HG03196 (cell line): ENCODE measurements at regions not wholly inside any gene's neighbourhood (a gene's known extent, or its start where the extent isn't known, plus 50 kb on each side); places are given as distances from the start of the nearest gene placed in this dataset.

Experiments
- ATAC-seq: cut with Tn5 transposase; IDR thresholded peaks from one replicate; pipeline ENCODE4 v1.9.1; 2021; ENCODE audit not compliant: unreplicated experiment

DNA sequence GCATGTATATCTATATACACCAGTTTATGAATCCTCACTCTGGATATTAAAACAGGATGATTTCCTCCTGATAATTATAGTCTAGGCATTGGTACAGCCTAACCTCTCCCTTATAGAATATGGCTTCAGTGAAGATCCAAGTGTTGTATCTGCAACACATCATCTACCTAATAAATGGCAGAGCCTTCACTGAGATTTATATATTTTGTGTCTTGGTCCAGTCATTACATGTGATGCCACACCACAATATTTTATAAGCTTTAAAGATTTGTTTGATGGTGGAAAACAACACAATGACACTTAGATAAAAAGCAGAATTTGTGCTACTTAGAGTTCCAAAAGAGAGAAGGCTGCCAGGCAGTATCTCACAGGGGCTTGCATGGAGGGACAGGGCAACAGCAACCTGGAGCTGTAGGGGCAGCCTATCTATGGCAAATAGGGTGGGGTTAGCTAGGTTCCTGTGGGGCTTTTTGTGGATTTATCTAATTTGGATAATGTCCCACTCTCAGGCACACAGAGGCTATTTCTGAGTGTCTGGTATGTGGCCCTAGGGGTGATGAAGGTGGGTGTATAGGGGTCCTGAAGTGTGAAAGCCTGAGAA, 1736.7 kb upstream of the PRR20A start:
- ATAC-seq: no peak

DNA sequence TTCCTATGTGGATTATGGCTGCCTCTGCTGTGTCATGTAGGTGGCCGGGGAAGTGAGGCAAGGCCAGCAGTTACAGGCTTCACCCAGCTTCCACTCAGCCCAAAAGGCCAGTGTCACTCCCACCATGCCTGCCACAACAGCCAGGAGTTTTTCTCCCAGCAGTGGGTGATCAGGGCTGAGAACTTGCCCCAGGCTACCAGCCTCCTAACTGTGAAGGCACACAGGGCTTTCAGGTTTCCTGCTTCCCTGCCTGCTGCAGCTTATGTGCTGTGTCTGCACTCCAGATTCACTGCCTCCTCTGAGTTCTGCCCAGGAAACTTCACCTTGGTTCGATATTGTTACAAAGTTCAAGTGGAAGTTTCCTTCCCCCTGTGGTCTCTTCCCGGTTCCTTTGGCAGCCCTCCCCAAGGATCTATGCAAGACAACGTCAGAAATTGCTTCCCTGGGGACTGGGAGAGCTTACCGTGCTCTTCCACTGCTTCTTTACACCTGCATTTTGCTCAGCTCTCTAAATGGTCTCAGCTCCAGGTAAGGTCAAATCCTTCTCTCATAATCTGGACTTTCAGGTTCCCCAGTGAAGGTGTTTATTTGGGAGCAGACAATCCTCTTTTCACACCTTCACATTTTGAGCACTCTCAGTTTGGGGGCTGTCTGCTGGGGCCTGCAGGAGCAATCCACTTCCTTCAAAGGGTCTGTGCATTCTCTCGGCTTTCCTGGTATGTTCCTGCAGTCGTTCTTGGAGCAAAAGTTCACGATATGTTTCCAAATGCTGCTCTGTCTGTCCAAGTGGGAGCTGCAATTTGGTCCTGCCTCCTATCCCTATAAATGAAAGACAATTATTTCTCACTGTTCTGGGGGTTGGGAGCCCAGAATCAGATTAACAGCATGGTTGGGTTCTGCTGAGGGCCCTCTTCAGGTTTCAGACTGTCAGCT, 1730.1 kb upstream of the PRR20A start:
- no peak for ATAC-seq

DNA sequence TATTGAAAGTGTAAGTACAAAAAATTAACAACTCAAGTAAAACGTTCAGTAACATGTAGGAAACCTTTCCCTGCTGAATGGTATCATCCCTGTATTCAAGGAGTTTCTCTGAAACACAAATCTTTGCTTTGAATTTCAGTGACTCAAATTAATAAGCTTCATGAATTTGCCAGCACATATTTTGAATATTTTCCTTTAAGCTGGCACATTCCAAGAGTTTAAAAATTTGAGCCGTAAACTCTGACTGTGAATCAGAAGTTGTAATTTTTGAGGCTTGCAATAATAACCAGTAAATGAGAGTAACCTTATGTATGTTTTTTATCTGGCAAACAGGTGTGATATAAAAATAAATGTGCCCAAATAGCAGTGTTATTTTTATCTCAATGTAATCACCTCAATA, 1722.6 kb upstream of the PRR20A start:
- no peak for ATAC-seq

DNA sequence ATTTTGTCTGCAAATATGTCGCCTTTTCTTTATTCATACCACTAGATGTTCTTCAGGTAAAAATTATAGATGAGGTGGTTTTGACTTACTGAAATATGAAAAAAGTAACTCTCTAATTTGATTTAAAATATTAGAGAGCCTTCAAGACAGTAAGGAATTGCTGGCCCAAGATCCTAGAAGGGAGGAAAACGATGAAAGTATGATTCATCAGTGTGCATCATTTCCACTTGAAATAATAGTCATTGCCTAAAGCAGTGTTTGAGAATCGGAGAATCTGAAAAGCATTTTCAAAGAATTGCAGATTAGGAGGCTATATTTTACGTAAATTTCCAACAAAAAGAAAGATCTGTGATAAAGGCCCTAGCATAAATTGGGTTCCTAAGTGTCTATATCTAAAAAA, 1707.9 kb upstream of the PRR20A start:
- no peak for ATAC-seq

DNA sequence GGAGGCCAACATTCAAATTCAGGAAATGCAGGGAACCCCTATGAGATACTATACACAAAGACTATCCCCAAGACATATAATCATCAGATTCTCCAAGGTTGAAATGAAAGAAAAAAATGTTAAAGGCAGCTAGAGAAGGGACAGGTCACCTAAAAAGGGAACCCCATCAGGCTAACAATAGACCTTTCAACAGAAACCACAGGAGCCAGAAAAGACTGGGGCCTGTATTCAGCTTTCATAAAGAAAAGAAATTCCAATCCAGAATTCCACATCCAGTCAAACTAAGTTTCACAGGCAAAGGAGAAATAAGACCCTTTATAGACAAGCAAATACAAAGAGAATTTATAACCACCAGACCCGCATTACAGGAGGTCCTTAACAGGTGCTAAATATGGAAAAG, 1703.6 kb upstream of the PRR20A start:
- no peak for ATAC-seq

DNA sequence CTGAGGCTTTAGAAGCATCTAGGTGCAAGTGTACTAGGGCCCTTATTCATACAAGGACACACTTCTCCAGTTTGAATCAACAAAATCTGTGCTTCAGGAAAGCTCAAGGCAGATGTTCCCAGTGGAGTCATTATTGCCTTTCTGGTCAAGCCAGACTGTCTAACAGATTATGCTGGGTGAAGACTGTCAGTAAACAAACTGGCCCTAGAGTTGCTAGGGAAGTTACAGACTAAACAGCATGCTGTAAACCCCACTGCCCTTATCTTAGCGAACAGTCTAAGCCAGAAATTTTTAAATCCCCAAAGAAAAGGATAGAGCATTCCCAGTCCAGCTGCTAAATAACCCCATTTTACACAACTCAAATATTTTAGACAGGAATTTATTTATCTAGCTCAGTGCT, 1701.3 kb upstream of the PRR20A start:
- ATAC-seq: no peak

DNA sequence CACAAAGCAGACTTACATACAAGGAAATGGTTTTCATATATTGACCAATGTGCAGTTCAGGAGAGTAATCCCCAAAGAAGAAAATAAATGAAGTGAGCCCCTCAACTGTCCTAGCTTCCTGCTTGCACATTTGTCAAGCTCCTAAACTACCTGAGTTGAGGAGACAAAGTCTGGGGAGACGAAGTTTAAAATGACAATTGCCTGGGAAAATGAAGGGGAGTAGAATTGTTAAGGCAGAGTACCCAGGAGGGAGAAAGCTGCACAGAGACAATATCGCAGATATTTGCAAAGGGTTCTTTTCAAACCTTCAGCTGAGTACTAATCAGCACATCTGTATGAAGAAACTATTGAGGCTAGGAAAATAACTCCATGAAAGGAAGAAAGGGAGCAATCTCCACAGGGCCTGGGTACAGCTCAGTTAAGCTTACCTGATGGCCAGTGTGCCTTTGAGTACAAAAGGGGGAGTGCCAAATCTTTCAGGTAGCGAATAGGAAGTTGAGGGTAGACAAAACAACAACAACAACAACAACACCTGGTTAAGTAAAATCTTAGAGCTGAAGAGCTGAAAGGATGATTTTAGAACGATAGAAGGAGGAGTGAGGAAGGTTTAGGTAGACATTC, 1700.1 kb upstream of the PRR20A start:
- no peak for ATAC-seq

DNA sequence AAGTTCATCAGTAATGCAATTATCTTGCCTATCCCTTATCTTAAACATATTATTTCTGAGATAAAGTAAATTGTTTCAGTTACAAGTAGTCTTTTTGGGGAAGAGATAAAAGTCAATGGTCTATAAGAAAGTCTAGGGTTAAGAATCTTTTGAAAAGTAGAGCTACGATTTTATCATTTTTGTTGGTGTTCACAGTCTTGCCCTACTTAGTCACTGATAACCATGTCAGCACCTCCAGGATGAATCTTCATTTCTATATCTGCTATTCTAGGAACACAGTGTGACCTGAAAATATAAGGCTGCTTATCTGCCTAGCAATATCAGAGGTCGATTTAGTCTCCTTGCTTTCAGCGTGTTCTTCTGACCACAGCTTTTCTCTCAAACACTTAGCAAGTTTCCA, 1676.5 kb upstream of the PRR20A start:
- no peak for ATAC-seq

DNA sequence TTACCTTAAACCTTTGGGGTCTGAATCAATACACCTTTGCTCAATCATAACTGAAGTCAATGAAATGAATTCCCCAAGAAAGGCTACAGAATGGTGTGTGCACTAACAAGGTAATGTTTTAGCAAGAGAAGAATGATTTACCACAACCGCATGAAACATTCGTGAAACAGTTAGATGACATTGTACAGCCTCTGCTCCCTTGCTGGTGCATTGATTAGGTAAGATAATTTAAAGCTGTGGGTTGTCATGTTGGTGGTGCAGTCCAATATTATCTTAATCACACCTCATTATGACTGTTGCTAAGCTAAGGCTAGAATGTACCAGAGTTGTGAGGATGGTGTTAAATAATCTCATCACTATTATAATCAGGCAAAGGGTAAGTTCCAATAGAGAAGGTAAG, 1673.2 kb upstream of the PRR20A start:
- ATAC-seq: no peak

DNA sequence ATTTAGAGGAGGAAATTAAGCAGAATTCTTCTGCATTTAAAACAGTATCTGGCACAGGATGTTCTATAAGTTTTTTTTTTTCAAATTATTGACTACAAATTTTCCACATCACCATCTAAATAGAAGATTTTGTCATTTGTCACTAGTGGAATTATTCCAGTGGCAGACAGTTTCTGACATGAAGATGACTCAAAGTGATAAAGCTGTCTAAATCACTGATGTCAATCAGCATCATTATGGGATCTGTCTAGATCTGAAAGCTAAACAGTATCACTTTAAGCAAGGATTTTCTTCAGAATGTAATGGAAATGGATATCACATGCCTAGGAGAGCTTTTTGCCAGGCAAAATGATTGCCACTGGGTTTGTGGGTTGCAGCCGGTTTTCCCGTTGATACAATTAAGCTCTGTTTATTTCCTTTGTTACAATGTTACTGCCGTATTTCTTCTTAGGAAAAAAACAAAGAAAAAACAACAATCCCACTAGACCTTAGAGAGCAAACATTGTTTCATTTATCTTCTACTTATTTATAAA, 1657.0 kb upstream of the PRR20A start:
- ATAC-seq: no peak

DNA sequence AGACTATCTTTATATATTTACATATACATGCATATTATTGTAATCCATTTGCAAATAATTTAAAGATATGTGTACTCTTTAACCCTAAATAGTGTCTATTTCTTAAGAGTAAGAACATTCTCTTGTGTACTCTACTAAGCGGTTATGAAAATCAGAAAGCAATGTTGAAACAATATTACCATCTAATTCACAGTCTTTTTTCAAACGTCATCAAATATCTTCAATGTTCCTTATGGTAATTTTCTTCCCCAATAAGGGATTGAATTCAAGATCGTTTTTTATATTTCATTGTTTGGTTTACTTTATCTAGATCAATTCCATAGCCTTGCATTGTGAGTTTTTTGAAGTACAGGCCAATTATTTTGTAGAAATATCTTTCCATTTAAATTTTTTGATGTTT, 1647.4 kb upstream of the PRR20A start:
- no peak for ATAC-seq

DNA sequence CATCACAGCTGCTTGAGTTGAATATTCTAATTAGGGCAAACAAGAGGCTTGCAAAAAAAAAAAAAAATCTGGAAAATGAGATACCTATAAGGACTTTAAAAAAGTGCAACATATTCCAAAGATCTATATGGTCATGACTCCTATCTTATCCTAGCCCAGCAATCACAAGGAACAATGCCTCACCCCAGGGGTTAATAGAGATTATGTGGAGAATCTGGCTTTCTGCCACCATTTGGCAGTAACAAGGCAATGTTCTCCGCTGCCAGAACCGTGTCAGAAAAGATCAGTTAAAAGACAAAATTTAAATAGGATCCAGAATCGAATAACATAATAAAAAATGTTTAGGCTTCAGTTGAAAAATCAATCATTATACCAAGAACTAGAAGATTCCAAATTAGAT, 1643.2 kb upstream of the PRR20A start:
- no peak for ATAC-seq

DNA sequence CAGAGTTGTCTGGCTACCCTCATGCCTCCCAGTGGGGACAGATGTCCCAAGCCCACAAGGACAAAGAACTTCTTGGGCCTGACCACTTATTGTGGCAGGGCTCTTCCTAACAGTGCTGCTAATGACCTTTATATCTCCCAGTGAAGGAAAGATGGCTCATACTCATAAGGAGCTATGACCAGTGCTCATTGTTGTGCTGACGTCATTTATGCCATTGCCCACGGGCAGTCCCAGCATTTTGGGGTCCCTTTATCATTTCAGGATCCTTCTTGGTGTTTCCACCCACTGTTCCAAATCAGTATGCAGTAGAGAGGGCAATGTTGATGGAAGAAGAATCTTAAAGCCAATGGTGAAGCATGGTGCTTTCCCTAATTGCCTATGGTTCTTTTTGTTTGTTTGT, 1640.0 kb upstream of the PRR20A start:
- ATAC-seq: no peak

DNA sequence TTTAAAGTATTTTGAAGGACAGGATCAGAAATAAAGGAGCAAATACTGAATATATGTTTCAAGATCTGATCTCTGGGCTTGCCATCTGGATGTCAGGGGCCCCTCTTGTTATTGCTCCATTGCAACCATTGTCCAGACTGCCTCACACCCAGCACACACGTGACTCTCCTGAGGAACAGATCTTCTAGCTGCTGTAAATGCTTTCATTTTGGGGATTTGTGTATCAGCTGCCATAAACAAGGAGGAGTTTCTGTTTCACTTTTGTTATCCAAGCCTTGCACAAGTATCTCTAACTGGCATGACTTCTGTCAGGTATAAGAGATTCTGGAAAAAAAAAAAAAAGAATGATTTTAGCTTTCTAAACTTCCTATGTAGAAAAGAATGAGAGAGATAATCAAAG, 1624.1 kb upstream of the PRR20A start:
- no peak for ATAC-seq

DNA sequence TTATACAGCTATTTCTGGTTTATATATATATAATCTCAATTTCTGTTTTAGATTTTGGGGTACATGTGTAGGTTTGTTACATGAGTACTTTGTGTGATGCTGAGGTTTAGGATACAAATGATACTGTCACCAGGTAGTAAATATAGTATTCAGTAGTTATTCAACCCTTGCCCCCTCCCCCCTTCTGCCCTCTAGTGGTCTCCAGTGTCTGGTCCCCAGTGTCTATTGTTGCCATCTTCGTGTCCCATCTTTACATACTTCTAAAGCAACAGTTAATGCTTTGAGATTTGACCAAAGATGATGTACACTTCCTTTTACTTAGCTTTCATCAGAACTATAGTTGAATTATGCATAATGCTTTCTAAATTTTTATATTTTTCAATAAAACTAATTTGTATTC, 1623.4 kb upstream of the PRR20A start:
- no peak for ATAC-seq

DNA sequence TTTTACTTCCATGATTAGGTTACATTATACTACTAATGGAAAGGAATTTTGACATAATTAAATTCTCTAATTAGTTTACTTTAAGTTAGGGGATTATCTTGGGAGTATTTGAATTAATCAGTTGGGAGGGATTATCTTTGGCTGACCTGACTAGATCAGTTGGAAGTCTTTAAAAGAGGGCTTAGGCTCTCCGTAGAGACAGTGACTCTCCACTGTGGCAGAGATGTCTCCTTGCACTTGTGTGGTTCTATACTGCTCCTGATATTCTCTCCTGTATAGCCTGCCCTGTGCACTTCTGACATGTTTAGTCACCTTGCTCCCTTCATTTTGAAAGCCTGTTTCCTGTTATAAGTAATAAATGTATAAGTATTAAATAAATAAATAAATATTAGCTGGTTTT, 1612.3 kb upstream of the PRR20A start:
- no peak for ATAC-seq

DNA sequence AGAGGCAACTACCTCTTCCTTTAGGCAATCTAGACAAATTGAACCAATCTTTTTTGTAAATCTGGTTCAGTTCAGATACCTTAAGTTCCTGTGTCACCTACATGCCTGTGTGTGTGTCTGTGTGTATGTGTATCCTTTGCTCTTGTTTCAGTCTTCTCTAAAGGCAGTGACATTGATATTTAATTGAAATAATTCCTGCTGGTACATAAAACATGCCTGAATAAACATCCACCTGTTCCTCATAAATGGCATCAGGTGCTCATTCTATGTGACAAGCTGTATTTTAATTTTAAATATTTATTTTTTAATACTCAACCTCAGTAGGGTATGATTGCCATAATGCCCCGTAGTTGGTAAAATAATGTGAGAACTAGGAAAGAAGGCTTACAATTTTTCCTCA, 1606.4 kb upstream of the PRR20A start:
- ATAC-seq: no peak

DNA sequence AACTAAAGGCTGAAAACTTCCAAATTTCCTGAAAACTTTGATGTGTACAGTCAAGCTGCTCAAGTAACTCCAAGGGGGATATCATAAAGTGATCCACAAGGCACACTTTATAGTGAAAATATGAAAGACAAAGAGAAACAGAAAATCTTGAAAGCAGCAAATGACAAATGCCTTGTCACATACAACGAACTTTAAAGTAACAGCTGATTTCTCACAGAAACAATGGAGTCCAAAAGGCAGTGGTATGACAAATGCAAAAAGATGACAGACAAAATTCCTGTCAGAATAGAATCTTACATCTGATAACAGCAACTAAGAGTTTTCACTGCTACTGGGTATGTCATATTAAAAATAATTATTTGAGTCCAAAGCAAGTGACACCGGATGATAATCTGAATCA, 1602.3 kb upstream of the PRR20A start:
- ATAC-seq: no peak

DNA sequence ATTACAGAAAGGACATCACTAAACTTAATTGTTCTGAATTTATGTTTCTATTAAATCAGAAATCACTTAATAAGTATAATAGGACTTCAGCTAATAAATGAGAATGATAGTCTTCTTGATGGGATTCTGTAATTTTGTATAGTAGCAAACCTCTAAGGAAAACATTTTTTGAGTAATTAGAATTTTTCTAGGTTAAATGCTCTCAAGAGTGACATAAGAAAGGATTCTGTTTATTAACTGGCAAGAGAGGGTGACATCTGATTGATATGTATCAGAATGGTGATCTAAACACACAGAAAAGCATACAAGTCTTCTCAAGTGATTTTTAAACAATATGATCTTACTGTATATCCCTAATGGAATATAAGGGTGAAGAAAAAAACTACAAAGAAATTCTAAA, 1597.7 kb upstream of the PRR20A start:
- no peak for ATAC-seq

DNA sequence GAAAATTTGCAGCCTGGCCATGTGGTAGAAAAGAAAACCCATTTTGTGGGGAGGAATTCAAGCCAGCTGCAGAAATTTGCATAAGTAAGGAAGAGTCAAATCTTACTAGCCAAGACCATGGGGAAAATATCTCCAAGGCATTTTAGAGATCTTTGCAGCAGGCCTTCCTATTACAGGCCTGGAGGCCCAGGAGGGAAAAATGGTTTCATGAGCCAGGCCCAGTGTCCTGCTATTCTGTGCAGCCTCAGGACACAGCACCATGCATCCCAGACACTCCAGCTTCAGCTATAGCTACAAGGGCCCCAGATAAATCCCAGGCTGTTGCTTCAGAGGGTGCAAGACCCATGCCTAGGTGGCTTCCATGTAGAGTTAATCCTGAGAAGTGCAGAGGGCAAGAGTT, 1590.1 kb upstream of the PRR20A start:
- no peak for ATAC-seq

DNA sequence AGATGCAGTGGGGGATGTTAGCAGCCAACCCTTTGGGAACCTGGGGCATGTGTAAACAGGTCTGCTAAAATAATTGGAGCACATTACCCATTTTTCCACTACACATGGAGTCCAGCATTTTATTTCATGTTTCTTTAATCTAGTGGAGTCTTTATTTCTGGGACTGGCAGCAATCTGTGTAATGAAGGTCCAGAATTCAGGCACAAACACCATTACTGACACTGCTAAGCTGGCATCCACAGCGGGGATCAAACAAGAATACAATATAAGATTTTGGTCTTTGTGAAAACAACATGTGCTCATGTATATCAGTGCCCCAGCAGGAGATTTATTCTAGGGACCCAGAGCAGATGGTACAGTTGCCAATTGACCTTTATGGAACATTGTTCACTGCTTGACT, 1587.0 kb upstream of the PRR20A start:
- ATAC-seq: no peak

DNA sequence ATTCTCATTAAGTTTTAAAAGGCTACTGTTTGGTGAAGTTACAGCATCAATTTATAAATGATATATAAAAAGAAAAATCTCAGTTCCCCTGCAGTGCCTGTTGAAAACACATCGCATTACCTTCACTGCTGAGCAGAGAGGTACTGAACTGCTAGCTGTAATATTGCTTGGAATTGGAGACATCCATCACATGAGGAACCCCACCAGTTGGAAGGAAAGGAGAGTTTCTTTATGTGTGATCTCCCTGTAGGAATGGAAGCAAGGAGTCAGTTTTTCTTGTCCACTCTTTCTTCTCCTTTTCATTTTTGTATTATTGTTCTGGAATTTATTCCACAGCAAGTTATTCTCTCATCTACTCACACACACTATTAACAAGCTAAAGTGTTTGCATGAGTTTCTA, 1586.0 kb upstream of the PRR20A start:
- ATAC-seq: no peak
